RWPE2 (cell line): ENCODE measurements at regions not wholly inside any gene's neighbourhood (a gene's known extent, or its start where the extent isn't known, plus 50 kb on each side); places are given as distances from the start of the nearest gene placed in this dataset.

Experiments
- ATAC-seq: fragments of 200-7000 bp; cut with Tn5 transposase; 3 replicates; pipeline ENCODE4 v1.9.1; 2021; ENCODE audit warnings: low read depth
- DNase-seq: peaks from one replicate; pipeline ENCODE4 v3.0.0-alpha.2; 2020; ENCODE audit warnings: low spot score
- H3K27ac ChIP-seq: fragments of 450-650 bp; 2 replicates; pipeline ENCODE4 v1.5.1; 2017; ENCODE audit warnings: mild to moderate bottlenecking; ENCODE audit not compliant: poor library complexity, severe bottlenecking
- H3K27me3 ChIP-seq: fragments of 250-450 bp; sonication (Bioruptor Pico); 2 replicates; pipeline ENCODE4 v1.5.1; 2021; ENCODE audit warnings: mild to moderate bottlenecking, moderate library complexity; ENCODE audit not compliant: insufficient read depth, poor library complexity, severe bottlenecking
- H3K36me3 ChIP-seq: fragments of 250-450 bp; sonication (Bioruptor Pico); 2 replicates; pipeline ENCODE4 v1.5.1; 2020; ENCODE audit warnings: low read depth, mild to moderate bottlenecking, moderate library complexity
- H3K4me1 ChIP-seq: fragments of 250-450 bp; sonication (Bioruptor Pico); 2 replicates; pipeline ENCODE4 v1.5.1; 2021; ENCODE audit warnings: mild to moderate bottlenecking, moderate library complexity; ENCODE audit not compliant: insufficient read depth, poor library complexity, severe bottlenecking
- H3K4me3 ChIP-seq: fragments of 250-450 bp; sonication (Bioruptor Pico); 2 replicates; pipeline ENCODE4 v1.5.1; 2021; ENCODE audit warnings: mild to moderate bottlenecking, moderate library complexity; ENCODE audit not compliant: severe bottlenecking
- H3K9me3 ChIP-seq: fragments of 250-450 bp; sonication (Bioruptor Pico); 2 replicates; pipeline ENCODE4 v1.5.1; 2021; ENCODE audit warnings: mild to moderate bottlenecking, moderate library complexity; ENCODE audit not compliant: severe bottlenecking
- CTCF ChIP-seq: fragments of 450-650 bp; IDR thresholded peaks from one replicate; pipeline ENCODE4 v1.5.1; 2017; ENCODE audit warnings: mild to moderate bottlenecking, moderate library complexity; ENCODE audit not compliant: poor library complexity, severe bottlenecking

GRCh38 chr13:68009546-68009945 lies 779.4 kb upstream of the PCDH9 start:
- TF ChIP-seq CTCF, result no peak
- Histone ChIP-seq H3K27me3 (no peaks in the 10 kb centered on the region), H3K9me3 (no peaks in the 10 kb centered on the region), H3K36me3 (no peaks in the 10 kb centered on the region), H3K4me3 (no peak overlapping the region), H3K4me1 (no peaks in the 10 kb centered on the region), H3K27ac (no peak overlapping the region)
- DNase-seq (no peak), ATAC-seq (no peak)

GRCh38 chr13:68007576-68007975 lies 777.4 kb upstream of the PCDH9 start:
- ATAC-seq (no peak), DNase-seq (no peak)
- Histone ChIP-seq H3K4me1 (no peaks in the 10 kb centered on the region), H3K4me3 (no peak overlapping the region), H3K27me3 (no peaks in the 10 kb centered on the region), H3K36me3 (no peaks in the 10 kb centered on the region), H3K27ac (no peak overlapping the region), H3K9me3 (no peaks in the 10 kb centered on the region)
- TF ChIP-seq CTCF, result no peak

GRCh38 chr13:67996101-67996500 lies 766.0 kb upstream of the PCDH9 start:
- Histone ChIP-seq H3K27ac (no peak overlapping the region), H3K9me3 (no peaks in the 10 kb centered on the region), H3K4me1 (no peaks in the 10 kb centered on the region), H3K4me3 (no peak overlapping the region), H3K27me3 (no peaks in the 10 kb centered on the region), H3K36me3 (no peaks in the 10 kb centered on the region)
- DNase-seq, result no peak
- TF ChIP-seq CTCF, result no peak
- ATAC-seq, result no peak

- Histone ChIP-seq H3K4me1 (no peaks in the 10 kb centered on the region), H3K27ac (no peak overlapping the region), H3K27me3 (no peaks in the 10 kb centered on the region), H3K4me3 (no peak overlapping the region), H3K36me3 (no peaks in the 10 kb centered on the region), H3K9me3 (no peaks in the 10 kb centered on the region)
- no peak for TF ChIP-seq CTCF
- ATAC-seq (no peak), DNase-seq (no peak)
These were observed 760.7 kb upstream of the PCDH9 start for GRCh38 chr13:67990868-67991267.

- Histone ChIP-seq H3K36me3 (no peaks in the 10 kb centered on the region), H3K9me3 (no peaks in the 10 kb centered on the region), H3K27ac (no peak overlapping the region), H3K27me3 (peaks cover 3% of the 10 kb centered on the region), H3K4me1 (no peaks in the 10 kb centered on the region), H3K4me3 (no peak overlapping the region)
- no peak for TF ChIP-seq CTCF
- DNase-seq (no peak), ATAC-seq (no peak)
These were observed 756.1 kb upstream of the PCDH9 start for GRCh38 chr13:67986234-67986633.
